Neuron (in vitro differentiated cells): ENCODE measurements at regions not wholly inside any gene's neighbourhood (a gene's known extent, or its start where the extent isn't known, plus 50 kb on each side); places are given as distances from the start of the nearest gene placed in this dataset.

Source experiments
- H2AFZ ChIP-seq: one replicate; pipeline ENCODE4 v1.6.1; 2013; ENCODE audit warnings: low read depth, mild to moderate bottlenecking, inconsistent platforms, low read length, moderate library complexity
- H3K27me3 ChIP-seq: one replicate; pipeline ENCODE4 v1.6.1; 2013; ENCODE audit warnings: low read length; ENCODE audit not compliant: insufficient read depth
- H3K36me3 ChIP-seq: one replicate; pipeline ENCODE4 v1.6.1; 2013; ENCODE audit warnings: low read length; ENCODE audit not compliant: insufficient read depth
- H3K4me1 ChIP-seq: one replicate; pipeline ENCODE4 v1.6.1; 2013; ENCODE audit warnings: low read length; ENCODE audit not compliant: insufficient read depth
- H3K4me3 ChIP-seq: 2 replicates; pipeline ENCODE4 v1.5.1; 2013; ENCODE audit warnings: mild to moderate bottlenecking, low read length, moderate library complexity
- H3K9me3 ChIP-seq: one replicate; pipeline ENCODE4 v1.6.1; 2013; ENCODE audit warnings: low read length

DNA sequence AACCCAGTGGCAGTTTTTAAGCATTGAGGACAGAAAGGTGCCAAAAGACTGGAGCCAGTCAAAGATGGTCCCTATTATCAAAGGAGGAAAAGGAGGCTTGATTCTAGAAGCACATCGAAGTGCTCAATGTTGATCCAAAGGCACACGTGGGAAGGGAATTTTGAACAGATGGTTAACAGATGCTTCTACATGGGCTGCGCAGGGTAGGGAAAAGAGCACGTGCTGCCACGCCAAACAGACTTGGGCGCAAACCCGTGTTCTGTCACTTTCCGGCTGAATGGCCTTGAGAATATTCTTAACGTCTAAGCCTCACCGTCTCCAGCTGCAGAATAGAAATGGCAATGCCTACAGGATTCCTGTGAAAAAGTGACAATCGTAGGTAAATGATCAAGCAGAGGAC is 217.9 kb upstream of the MTNR1B start:
- H3K9me3 ChIP-seq: peaks cover 7% of the 10 kb centered on the region
- no peak overlapping the region for H3K4me3 ChIP-seq
- peaks cover 5% of the 10 kb centered on the region for H3K4me1 ChIP-seq
- H3K36me3 ChIP-seq: peaks cover 5% of the 10 kb centered on the region
- no peaks in the 10 kb centered on the region for H3K27me3 ChIP-seq
- H2AFZ ChIP-seq: no peak overlapping the region

DNA sequence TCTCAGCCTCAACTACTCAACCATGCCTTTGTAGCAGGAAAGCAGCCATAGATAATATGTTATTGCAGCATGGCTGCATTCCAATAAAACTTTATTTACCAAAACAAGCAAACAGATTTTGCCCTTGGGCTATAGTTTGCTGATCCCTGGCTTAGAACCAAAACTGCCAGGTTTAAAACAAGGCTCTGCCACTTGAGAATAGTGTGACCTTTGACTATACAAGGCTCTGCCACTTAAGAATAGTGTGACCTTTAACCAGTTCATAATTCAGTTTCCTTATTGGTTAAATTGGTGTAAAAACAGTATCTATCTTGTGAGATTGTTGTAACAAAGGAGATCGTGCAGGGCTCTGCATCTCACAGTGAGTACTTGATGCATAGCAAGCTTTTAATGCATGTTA is 217.3 kb upstream of the MTNR1B start:
- peaks cover 5% of the 10 kb centered on the region for H3K36me3 ChIP-seq
- H3K4me3 ChIP-seq: no peak overlapping the region
- no peak overlapping the region for H2AFZ ChIP-seq
- H3K9me3 ChIP-seq: peaks cover 3% of the 10 kb centered on the region
- H3K27me3 ChIP-seq: no peaks in the 10 kb centered on the region
- H3K4me1 ChIP-seq: peaks cover 5% of the 10 kb centered on the region

- Histone ChIP-seq H2AFZ (no peak overlapping the region), H3K27me3 (no peaks in the 10 kb centered on the region), H3K36me3 (peaks cover 3% of the 10 kb centered on the region), H3K4me3 (no peak overlapping the region), H3K4me1 (peaks cover 5% of the 10 kb centered on the region), H3K9me3 (no peaks in the 10 kb centered on the region)
Observed at GRCh38 chr11:92753161-92753560, 216.3 kb upstream of the MTNR1B start.

- Histone ChIP-seq H3K27me3 (no peaks in the 10 kb centered on the region), H3K9me3 (no peaks in the 10 kb centered on the region), H2AFZ (no peak overlapping the region), H3K4me1 (no peaks in the 10 kb centered on the region), H3K4me3 (no peak overlapping the region), H3K36me3 (peaks cover 13% of the 10 kb centered on the region)
Observed at GRCh38 chr11:92758241-92758780, 211.1 kb upstream of the MTNR1B start.

DNA sequence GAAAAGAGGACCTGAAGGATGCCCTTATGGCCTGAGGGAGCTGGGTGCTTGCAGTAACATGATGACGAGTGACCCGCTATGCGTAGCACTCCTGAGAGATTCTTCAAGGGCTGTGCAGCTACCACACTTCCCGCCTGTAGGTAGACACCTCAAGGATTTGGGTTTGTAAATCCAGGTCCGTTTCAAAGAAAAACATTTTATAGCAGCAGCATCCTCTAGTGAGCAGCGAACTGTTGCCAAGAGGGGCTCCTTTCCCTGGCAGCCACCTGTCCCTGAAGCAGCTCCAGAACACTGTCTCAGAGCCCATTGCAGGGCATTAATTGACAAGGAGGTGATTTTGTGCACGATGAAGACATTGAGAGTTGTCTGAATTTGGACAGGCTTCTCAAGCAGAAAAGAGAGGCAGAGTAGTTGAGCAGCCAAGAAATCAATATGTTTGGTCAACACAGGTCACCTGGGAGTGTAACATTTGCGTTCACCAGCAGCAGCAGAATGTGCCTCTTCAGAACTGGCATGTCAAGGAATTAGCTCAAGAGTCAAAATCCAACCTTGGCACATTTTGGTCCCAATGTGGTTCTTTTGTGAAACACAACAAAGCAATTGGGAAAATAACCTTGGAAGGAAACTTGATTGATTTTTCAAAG is 209.8 kb upstream of the MTNR1B start:
- H3K36me3 ChIP-seq: peaks cover 26% of the 10 kb centered on the region
- no peak overlapping the region for H2AFZ ChIP-seq
- H3K9me3 ChIP-seq: no peaks in the 10 kb centered on the region
- peaks cover 7% of the 10 kb centered on the region for H3K4me1 ChIP-seq
- H3K27me3 ChIP-seq: no peaks in the 10 kb centered on the region
- H3K4me3 ChIP-seq: no peak overlapping the region

DNA sequence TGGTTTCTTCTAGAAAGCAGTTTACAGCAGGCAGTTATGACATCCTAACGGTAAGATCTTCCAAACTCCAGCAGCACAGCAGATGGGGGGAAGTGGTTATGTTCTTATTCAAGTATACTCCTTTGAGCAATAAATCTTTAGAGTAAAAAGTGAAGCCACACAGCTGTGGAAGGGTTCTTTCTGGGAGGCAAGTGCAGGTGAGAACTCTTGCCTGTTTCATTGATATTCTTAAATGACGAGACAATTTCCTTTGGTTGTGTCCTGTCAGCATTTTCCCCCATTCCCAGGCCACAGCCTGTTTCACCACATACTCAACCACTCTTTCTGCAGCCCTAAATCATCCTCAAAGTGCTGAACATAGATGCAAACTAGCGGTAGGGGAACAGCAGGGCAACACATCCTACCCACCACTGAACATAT is 207.3 kb upstream of the MTNR1B start:
- Histone ChIP-seq H3K36me3 (peaks cover 42% of the 10 kb centered on the region), H3K4me1 (peaks cover 7% of the 10 kb centered on the region), H3K4me3 (no peak overlapping the region), H3K9me3 (no peaks in the 10 kb centered on the region), H3K27me3 (no peaks in the 10 kb centered on the region), H2AFZ (no peak overlapping the region)

DNA sequence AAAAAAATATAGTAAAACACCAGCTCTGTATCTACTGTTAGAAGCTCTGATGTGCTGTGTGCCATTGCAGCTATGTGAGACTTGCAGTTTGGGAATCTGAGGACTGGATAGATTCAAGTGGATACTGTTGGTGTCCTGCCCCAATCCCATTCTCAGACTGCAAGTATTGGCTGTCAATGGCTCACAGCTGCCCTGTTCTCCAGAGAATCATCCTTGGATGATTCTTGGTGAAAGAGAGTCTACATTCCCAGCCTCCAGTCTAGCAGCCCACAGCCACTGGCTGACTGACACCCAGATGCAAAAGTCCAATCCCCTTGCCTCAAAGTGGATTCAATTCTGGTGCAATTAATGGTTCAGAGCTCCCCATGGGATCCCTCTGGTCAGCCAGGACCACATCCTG is 206.1 kb upstream of the MTNR1B start:
- Histone ChIP-seq H3K4me1 (peaks cover 7% of the 10 kb centered on the region), H3K9me3 (no peaks in the 10 kb centered on the region), H3K27me3 (no peaks in the 10 kb centered on the region), H3K36me3 (peaks cover 54% of the 10 kb centered on the region), H3K4me3 (no peak overlapping the region), H2AFZ (no peak overlapping the region)

DNA sequence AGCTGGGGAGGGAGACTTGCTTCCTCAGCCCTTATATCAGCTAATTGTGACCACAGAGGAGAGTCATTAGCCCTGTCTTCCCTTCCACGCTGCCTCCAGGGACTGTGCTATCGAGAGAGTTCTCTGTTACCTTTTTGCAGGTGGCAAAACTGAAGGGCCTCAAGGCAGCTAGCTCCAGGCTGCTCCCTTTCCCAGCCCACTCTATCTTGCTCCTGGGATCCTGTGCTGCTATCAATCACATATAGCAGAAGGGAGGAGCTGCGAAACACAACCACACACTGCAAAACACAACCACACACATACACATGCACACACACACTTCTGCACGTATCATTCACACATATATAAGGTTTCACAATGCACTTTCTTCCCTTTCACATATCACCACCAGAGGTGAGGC is 205.3 kb upstream of the MTNR1B start:
- H3K36me3 ChIP-seq: peaks cover 62% of the 10 kb centered on the region
- H3K4me1 ChIP-seq: peaks cover 7% of the 10 kb centered on the region
- H3K4me3 ChIP-seq: no peak overlapping the region
- no peaks in the 10 kb centered on the region for H3K27me3 ChIP-seq
- no peak overlapping the region for H2AFZ ChIP-seq
- H3K9me3 ChIP-seq: no peaks in the 10 kb centered on the region

DNA sequence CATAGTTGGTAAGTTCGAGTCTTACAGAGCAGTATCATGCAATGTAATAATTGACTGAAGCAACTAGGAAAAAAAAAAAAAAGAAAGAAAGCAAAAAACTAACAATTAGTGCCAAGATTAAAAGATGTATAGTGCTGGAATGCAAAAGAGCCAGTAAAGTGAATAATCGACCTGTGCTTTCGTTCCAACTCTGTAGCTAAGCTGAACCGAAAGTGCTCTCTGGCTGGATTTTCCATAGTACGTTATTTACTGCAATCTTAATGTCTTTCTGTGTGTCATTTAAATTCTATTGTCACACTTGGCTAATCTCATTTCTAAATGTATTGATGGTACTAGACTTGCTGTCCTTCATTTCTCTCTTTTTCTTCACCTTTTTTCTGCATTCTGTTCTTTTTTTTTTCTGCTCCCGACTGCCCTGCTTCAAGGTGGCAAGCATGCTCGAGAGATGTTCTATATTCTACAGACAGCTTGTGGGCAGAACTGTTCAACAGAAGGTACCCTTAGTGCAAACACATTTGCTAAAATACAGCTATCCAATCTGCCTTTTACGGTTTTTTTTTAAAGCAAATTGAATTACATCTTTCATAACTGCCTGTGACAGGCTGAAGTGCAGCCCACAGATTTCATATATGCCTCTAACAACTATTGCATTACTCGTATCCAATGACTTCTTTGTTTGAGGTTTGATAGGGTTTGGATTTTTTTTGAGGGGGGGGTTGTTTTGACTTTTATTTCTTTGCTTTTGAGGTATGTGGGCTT is 204.2 kb upstream of the MTNR1B start:
- peaks cover 7% of the 10 kb centered on the region for H3K4me1 ChIP-seq
- no peaks in the 10 kb centered on the region for H3K9me3 ChIP-seq
- H2AFZ ChIP-seq: no peak overlapping the region
- no peaks in the 10 kb centered on the region for H3K27me3 ChIP-seq
- H3K36me3 ChIP-seq: peaks cover 64% of the 10 kb centered on the region
- H3K4me3 ChIP-seq: no peak overlapping the region

- Histone ChIP-seq H3K4me1 (peaks cover 7% of the 10 kb centered on the region), H3K9me3 (no peaks in the 10 kb centered on the region), H3K36me3 (peaks cover 64% of the 10 kb centered on the region), H3K27me3 (no peaks in the 10 kb centered on the region), H3K4me3 (no peak overlapping the region), H2AFZ (no peak overlapping the region)
Observed at GRCh38 chr11:92765965-92766371, 203.5 kb upstream of the MTNR1B start.

GRCh38 chr11:92766698-92767097 is 202.8 kb upstream of the MTNR1B start:
- Histone ChIP-seq H3K4me3 (no peak overlapping the region), H3K27me3 (no peaks in the 10 kb centered on the region), H2AFZ (no peak overlapping the region), H3K9me3 (no peaks in the 10 kb centered on the region), H3K4me1 (peaks cover 7% of the 10 kb centered on the region), H3K36me3 (peaks cover 60% of the 10 kb centered on the region)

- Histone ChIP-seq H3K36me3 (peaks cover 53% of the 10 kb centered on the region), H3K4me3 (no peak overlapping the region)
Observed at GRCh38 chr11:92767416-92767815, 202.0 kb upstream of the MTNR1B start.

GRCh38 chr11:92768121-92768840 is 201.2 kb upstream of the MTNR1B start:
- no peak overlapping the region for H2AFZ ChIP-seq
- peaks cover 7% of the 10 kb centered on the region for H3K4me1 ChIP-seq
- no peaks in the 10 kb centered on the region for H3K9me3 ChIP-seq
- peaks cover 51% of the 10 kb centered on the region for H3K36me3 ChIP-seq
- H3K27me3 ChIP-seq: no peaks in the 10 kb centered on the region
- no peak overlapping the region for H3K4me3 ChIP-seq

More at GRCh38 chr11:92767416-92767815, 202.0 kb upstream of the MTNR1B start:
- H3K9me3 ChIP-seq: no peaks in the 10 kb centered on the region
- H3K27me3 ChIP-seq: no peaks in the 10 kb centered on the region
- no peak overlapping the region for H2AFZ ChIP-seq
- H3K4me1 ChIP-seq: peaks cover 7% of the 10 kb centered on the region
